ENCODE measurements at regions not wholly inside any gene's neighbourhood (a gene's known extent, or its start where the extent isn't known, plus 50 kb on each side); places are given as distances from the start of the nearest gene placed in this dataset.

DNA sequence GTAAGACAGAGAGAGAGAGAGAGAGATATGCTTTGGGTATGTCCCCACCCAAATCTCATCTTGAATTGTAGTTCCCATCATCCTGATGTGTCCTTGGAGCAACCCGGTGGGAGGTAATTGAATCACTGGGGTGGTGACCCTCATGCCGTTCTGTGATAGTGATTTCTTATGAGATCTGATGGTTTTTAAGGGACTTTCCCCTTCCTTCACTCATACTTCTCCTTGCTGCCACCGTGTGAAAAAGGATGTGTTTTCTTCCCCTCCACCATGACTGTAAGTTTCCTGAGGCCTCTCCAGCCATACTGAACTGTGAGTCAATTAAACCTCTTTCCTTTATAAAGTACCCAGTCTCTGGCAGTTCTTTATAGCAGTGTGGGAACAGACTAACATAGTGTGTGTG lies 60.3 kb downstream of the EOMES start:
- Histone ChIP-seq H3K9ac (ENCODE audit: low read length) (peak overlapping the region; percentile 11; the same call in 1 of the 2 replicates), H3K27me3 (ENCODE audit: low read depth, low read length) (no peaks in the 10 kb centered on the region), H3K27ac (ENCODE audit: low read length) (peak overlapping the region; percentile 36), H4K20me1 (ENCODE audit: insufficient read depth, low read length) (no peaks in the 10 kb centered on the region), H3K36me3 (replicated peaks; ENCODE audit: low read depth, low read length) (no peaks in the 10 kb centered on the region), H3K79me2 (ENCODE audit: low read length) (no peaks in the 10 kb centered on the region), H3K4me1 (ENCODE audit: low read length) (peaks cover 48% of the 10 kb centered on the region), H3K4me2 (ENCODE audit: low read length) (peak overlapping the region; percentile 57), H3K4me3 (ENCODE audit: low read length) (peak overlapping the region; percentile 34), H2AFZ (ENCODE audit: low read depth, low read length) (peak overlapping the region; percentile 67), H3K9me3 (ENCODE audit: insufficient read depth, low read length) (no peaks in the 10 kb centered on the region)
- no peak for TF ChIP-seq EZH2phosphoT487 (IDR thresholded peaks at IDR 0.05; ENCODE audit: low read depth)
- TF ChIP-seq, protein P1, sequence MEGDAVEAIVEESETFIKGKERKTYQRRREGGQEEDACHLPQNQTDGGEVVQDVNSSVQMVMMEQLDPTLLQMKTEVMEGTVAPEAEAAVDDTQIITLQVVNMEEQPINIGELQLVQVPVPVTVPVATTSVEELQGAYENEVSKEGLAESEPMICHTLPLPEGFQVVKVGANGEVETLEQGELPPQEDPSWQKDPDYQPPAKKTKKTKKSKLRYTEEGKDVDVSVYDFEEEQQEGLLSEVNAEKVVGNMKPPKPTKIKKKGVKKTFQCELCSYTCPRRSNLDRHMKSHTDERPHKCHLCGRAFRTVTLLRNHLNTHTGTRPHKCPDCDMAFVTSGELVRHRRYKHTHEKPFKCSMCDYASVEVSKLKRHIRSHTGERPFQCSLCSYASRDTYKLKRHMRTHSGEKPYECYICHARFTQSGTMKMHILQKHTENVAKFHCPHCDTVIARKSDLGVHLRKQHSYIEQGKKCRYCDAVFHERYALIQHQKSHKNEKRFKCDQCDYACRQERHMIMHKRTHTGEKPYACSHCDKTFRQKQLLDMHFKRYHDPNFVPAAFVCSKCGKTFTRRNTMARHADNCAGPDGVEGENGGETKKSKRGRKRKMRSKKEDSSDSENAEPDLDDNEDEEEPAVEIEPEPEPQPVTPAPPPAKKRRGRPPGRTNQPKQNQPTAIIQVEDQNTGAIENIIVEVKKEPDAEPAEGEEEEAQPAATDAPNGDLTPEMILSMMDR (IDR thresholded peaks at IDR 0.05; ENCODE audit: low read depth, low read length) = peak; percentile 30

DNA sequence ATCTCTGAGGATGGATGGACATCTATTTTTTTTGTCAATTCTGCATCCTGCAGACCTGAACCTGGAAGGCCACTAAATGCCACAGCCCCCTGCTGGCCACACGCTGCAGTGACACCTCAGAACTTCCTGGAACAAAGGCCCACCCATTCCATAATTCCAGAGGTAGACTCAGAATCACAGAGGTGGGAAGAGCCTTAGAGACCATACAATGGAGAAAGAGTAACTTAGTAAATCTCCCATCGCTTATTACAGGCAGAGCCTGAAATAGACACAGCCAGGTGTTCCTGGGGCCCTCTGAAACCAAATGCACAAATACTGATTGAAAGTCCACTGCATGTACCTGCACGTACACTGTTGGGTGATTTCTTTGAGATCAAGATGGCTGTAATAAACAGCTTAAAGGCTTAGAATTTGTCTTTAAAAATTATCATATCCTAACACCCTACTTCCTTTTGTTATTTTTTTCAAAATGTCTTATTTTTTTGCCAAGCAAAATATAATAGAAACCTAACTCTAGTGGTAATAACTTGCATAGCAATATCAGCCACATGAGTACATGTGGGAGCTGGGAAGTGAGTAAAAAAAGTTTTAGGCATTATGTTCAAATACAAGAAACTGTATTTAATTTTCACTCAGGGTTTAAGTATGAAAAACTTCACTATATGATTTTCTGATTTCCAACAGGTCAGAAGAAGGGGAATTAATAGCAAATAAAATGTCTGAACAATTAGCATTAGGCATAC lies 62.7 kb downstream of the EOMES start:
- H3K27ac ChIP-seq (ENCODE audit: low read length) = no peak overlapping the region
- no peaks in the 10 kb centered on the region for H4K20me1 ChIP-seq (ENCODE audit: insufficient read depth, low read length)
- no peak overlapping the region for H3K9ac ChIP-seq (ENCODE audit: low read length)
- peaks cover 40% of the 10 kb centered on the region for H3K4me1 ChIP-seq (ENCODE audit: low read length)
- no peaks in the 10 kb centered on the region for H3K79me2 ChIP-seq (ENCODE audit: low read length)
- no peaks in the 10 kb centered on the region for H3K36me3 ChIP-seq (replicated peaks; ENCODE audit: low read depth, low read length)
- TF ChIP-seq EZH2phosphoT487 (IDR thresholded peaks at IDR 0.05; ENCODE audit: low read depth) = no peak
- TF ChIP-seq, protein P1 (IDR thresholded peaks at IDR 0.05; ENCODE audit: low read depth, low read length) = peak; percentile 95
- H3K4me3 ChIP-seq (ENCODE audit: low read length) = no peak overlapping the region
- no peaks in the 10 kb centered on the region for H3K9me3 ChIP-seq (ENCODE audit: insufficient read depth, low read length)
- no peaks in the 10 kb centered on the region for H3K27me3 ChIP-seq (ENCODE audit: low read depth, low read length)
- H2AFZ ChIP-seq (ENCODE audit: low read depth, low read length) = peak overlapping the region; percentile 37
- H3K4me2 ChIP-seq (ENCODE audit: low read length) = peak overlapping the region; percentile 7

DNA sequence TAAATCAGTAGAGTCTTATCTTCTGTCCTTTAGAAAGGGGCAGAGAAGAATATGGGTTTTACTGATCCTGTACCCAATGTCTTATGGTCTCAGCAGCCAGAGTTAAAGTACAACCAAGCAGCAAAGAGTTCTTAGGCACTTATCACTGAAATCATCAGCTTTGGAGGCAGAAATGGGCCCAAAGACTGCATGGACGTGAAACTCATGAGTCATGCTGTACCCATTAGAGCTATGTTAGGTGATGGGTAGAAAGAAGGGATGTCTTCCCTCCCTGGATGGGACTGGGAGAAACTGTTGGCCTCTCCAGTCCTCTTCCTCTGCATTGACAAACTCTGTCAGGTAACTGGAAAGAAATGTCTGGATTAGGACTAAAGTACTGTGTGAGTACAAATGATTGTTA lies 63.4 kb downstream of the EOMES start:
- Histone ChIP-seq H3K4me1 (ENCODE audit: low read length) (peaks cover 40% of the 10 kb centered on the region), H3K27me3 (ENCODE audit: low read depth, low read length) (no peaks in the 10 kb centered on the region), H3K79me2 (ENCODE audit: low read length) (no peaks in the 10 kb centered on the region), H3K9ac (ENCODE audit: low read length) (no peak overlapping the region), H3K9me3 (ENCODE audit: insufficient read depth, low read length) (no peaks in the 10 kb centered on the region), H3K36me3 (replicated peaks; ENCODE audit: low read depth, low read length) (no peaks in the 10 kb centered on the region), H2AFZ (ENCODE audit: low read depth, low read length) (no peak overlapping the region), H4K20me1 (ENCODE audit: insufficient read depth, low read length) (no peaks in the 10 kb centered on the region), H3K4me3 (ENCODE audit: low read length) (no peak overlapping the region), H3K4me2 (ENCODE audit: low read length) (no peak overlapping the region), H3K27ac (ENCODE audit: low read length) (no peak overlapping the region)
- no peak for TF ChIP-seq EZH2phosphoT487 (IDR thresholded peaks at IDR 0.05; ENCODE audit: low read depth)
- TF ChIP-seq, protein P1 (IDR thresholded peaks at IDR 0.05; ENCODE audit: low read depth, low read length) = no peak

DNA sequence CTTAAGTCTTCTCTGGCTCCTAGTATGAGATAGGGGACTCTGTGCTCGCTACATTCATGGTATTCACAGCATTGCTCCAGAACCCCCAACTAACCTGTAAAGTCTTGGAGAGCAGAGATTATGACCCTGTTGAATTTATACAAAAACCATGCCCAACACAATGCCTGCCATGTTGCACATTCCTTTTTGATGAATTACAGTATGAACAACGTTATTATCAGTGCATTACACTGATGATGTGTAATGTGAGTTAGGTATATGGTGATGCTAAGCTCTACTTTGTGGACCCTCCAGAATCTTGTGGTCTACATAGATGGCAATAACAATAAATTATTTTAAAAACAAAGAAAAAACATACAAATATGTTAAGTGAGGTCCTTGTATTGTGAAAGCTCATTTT lies 64.3 kb downstream of the EOMES start:
- no peak overlapping the region for H2AFZ ChIP-seq (ENCODE audit: low read depth, low read length)
- H3K9me3 ChIP-seq (ENCODE audit: insufficient read depth, low read length) = no peaks in the 10 kb centered on the region
- no peak overlapping the region for H3K4me3 ChIP-seq (ENCODE audit: low read length)
- no peak overlapping the region for H3K4me2 ChIP-seq (ENCODE audit: low read length)
- no peaks in the 10 kb centered on the region for H3K79me2 ChIP-seq (ENCODE audit: low read length)
- TF ChIP-seq, protein P1 (IDR thresholded peaks at IDR 0.05; ENCODE audit: low read depth, low read length) = no peak
- TF ChIP-seq EZH2phosphoT487 (IDR thresholded peaks at IDR 0.05; ENCODE audit: low read depth) = no peak
- peaks cover 40% of the 10 kb centered on the region for H3K4me1 ChIP-seq (ENCODE audit: low read length)
- H3K36me3 ChIP-seq (replicated peaks; ENCODE audit: low read depth, low read length) = no peaks in the 10 kb centered on the region
- H3K9ac ChIP-seq (ENCODE audit: low read length) = no peak overlapping the region
- H3K27me3 ChIP-seq (ENCODE audit: low read depth, low read length) = no peaks in the 10 kb centered on the region
- no peaks in the 10 kb centered on the region for H4K20me1 ChIP-seq (ENCODE audit: insufficient read depth, low read length)
- no peak overlapping the region for H3K27ac ChIP-seq (ENCODE audit: low read length)

Data from OCI-LY3 (cell line).